CD4-positive, alpha-beta T cell (primary cell): ENCODE measurements at regions not wholly inside any gene's neighbourhood (a gene's known extent, or its start where the extent isn't known, plus 50 kb on each side); places are given as distances from the start of the nearest gene placed in this dataset.

Experiments used
- ATAC-seq: fragments of 200-7000 bp; cut with Tn5 transposase; one replicate; pipeline ENCODE4 v1.10.0; 2022; ENCODE audit warnings: mild to moderate bottlenecking; ENCODE audit not compliant: poor library complexity
- CTCF ChIA-PET: fragments of 350-600 bp; sonication (Branson Sonifier 250); formaldehyde crosslinking; loops from one replicate; lab custom pipeline; 2021; ENCODE audit warnings: antibody characterized with exemption, inconsistent platforms; lab: Charles Lee
- POLR2A ChIA-PET: fragments of 350-600 bp; sonication (Branson Sonifier 250); formaldehyde crosslinking; loops from one replicate; lab custom pipeline; 2021; ENCODE audit warnings: antibody characterized with exemption, inconsistent platforms; lab: Charles Lee
- DNase-seq, 14 experiments: peaks; one replicate each; pipeline ENCODE4 v3.0.0-alpha.2; 2013 to 2020; ENCODE audit warnings: mixed read lengths in 2 of 14
- H3K27ac ChIP-seq, 2 donors: one replicate each; pipeline versions ENCODE4 v1.5.1 to v1.7.0; 2013; ENCODE audit warnings: low read length in 2 of 2, low read depth in 1 of 2, mild to moderate bottlenecking in 1 of 2
- H3K27me3 ChIP-seq, 2 experiments: 1 replicate in 1 of 2; 2 replicates in 1 of 2; pipeline versions ENCODE4 v1.6.1 to v1.7.0; 2013; ENCODE audit warnings: low read length in 2 of 2, control low read depth in 1 of 2, mild to moderate bottlenecking in 1 of 2, moderate library complexity in 1 of 2; ENCODE audit not compliant: insufficient read depth in 2 of 2, control insufficient read depth in 1 of 2
- H3K36me3 ChIP-seq: one replicate; pipeline ENCODE4 v1.6.1; 2013; ENCODE audit warnings: low read length, control low read depth; ENCODE audit not compliant: insufficient read depth
- H3K4me1 ChIP-seq: one replicate; pipeline ENCODE4 v1.6.1; 2013; ENCODE audit warnings: low read length, control low read depth; ENCODE audit not compliant: insufficient read depth
- H3K4me3 ChIP-seq: one replicate; pipeline ENCODE4 v1.5.1; 2013; ENCODE audit warnings: mild to moderate bottlenecking, low read length, moderate library complexity
- H3K9me3 ChIP-seq, 2 experiments: 1 replicate in 1 of 2; 2 replicates in 1 of 2; pipeline versions ENCODE4 v1.6.1 to v1.7.0; 2013; ENCODE audit warnings: low read length in 2 of 2, mild to moderate bottlenecking in 2 of 2, control low read depth in 1 of 2, moderate library complexity in 1 of 2; ENCODE audit not compliant: control insufficient read depth in 1 of 2, insufficient read depth in 1 of 2
- H3K27ac Mint-ChIP-seq: one replicate; pipeline ENCODE4 v1.8.0; 2020; ENCODE audit warnings: mixed read lengths
- H3K27me3 Mint-ChIP-seq: one replicate; pipeline ENCODE4 v1.8.0; 2021; ENCODE audit warnings: mixed read lengths
- H3K36me3 Mint-ChIP-seq: one replicate; pipeline ENCODE4 v1.8.0; 2021; ENCODE audit warnings: low read depth, mixed read lengths
- H3K4me1 Mint-ChIP-seq: one replicate; pipeline ENCODE4 v1.8.0; 2021; ENCODE audit warnings: low read depth, mixed read lengths
- H3K4me3 Mint-ChIP-seq: one replicate; pipeline ENCODE4 v1.8.0; 2020; ENCODE audit warnings: mild to moderate bottlenecking, mixed read lengths
- H3K9me3 Mint-ChIP-seq: one replicate; pipeline ENCODE4 v1.8.0; 2020; ENCODE audit warnings: mixed read lengths
- intact Hi-C, 2 experiments: fragments of 100-400 bp; cut with DNase I in 1 of 2; cut with micrococcal nuclease in 1 of 2; formaldehyde crosslinking; loops; one replicate each; pipeline versions ENCODE4 v1.15.1 to v1.9.0; 2023 to 2025; cut with DNase I, micrococcal nuclease
- TF ChIP-seq, protein P1 (sequence below): fragments of 200-600 bp; IDR thresholded peaks from one replicate; pipeline ENCODE4 v1.8.0; 2022; ENCODE audit warnings: antibody characterized with exemption, mild to moderate bottlenecking

DNA sequence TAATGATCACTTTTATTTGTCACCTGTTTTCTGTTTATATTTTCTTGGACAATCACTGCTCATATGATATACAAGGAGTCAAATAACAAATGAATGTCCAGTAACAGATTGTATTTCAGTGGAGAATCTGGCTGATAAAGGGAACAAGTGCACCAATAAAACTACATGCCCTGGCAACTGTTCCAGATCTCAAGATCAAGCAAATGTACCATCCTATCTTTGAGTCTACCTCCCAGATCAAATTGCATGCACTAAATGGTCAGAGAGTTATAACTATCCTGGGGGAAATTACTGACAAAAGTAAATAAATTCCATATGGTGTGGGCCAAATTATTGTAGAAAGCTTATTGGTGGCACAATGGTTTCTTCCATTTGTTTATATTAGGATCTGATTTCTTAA is 452.8 kb downstream of the MBD2 start:
- DNase-seq (no peak), ATAC-seq (no peak)
- Histone ChIP-seq H3K4me1 (no peaks in the 10 kb centered on the region), H3K36me3 (no peaks in the 10 kb centered on the region), H3K4me3 (no peak overlapping the region), H3K9me3 (peaks cover 3 to 5% of the 10 kb centered on the region in 2 experiments), H3K27ac (no peak overlapping the region), H3K27me3 (no peaks in the 10 kb centered on the region)
- Mint-ChIP-seq H3K27me3 (no peaks in the 10 kb centered on the region), H3K27ac (no peak overlapping the region), H3K9me3 (peaks cover 19% of the 10 kb centered on the region), H3K36me3 (no peaks in the 10 kb centered on the region), H3K4me3 (no peak overlapping the region), H3K4me1 (no peaks in the 10 kb centered on the region)
- intact Hi-C loops = no loop called here
- ChIA-PET CTCF (no interaction called here), POLR2A (no interaction called here)
- TF ChIP-seq, protein P1, sequence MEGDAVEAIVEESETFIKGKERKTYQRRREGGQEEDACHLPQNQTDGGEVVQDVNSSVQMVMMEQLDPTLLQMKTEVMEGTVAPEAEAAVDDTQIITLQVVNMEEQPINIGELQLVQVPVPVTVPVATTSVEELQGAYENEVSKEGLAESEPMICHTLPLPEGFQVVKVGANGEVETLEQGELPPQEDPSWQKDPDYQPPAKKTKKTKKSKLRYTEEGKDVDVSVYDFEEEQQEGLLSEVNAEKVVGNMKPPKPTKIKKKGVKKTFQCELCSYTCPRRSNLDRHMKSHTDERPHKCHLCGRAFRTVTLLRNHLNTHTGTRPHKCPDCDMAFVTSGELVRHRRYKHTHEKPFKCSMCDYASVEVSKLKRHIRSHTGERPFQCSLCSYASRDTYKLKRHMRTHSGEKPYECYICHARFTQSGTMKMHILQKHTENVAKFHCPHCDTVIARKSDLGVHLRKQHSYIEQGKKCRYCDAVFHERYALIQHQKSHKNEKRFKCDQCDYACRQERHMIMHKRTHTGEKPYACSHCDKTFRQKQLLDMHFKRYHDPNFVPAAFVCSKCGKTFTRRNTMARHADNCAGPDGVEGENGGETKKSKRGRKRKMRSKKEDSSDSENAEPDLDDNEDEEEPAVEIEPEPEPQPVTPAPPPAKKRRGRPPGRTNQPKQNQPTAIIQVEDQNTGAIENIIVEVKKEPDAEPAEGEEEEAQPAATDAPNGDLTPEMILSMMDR = no peak

DNA sequence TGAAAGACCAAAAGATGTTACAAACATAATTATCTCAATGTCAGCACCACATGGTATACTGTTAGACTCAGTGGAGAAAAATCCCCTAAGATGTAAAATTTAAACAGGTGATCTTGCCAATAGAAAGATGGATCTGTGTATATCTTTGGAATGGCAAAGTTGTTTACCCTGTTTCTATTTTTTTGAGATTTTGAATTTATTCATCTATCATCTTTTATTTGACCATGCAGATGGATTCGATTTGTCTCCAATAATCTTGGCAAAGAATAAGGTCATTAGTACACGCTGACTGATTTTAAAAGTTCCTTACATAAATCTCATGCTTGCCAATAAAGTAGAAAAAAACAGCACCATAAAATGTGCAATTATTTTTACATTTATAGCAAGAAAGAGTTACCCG is 459.3 kb downstream of the MBD2 start:
- H3K36me3 ChIP-seq = no peaks in the 10 kb centered on the region
- peaks cover 4 to 5% of the 10 kb centered on the region in 2 experiments for H3K9me3 ChIP-seq
- ATAC-seq (no peak), DNase-seq (no peak)
- Mint-ChIP-seq H3K27me3 (no peaks in the 10 kb centered on the region), H3K9me3 (peaks cover 23% of the 10 kb centered on the region), H3K27ac (no peak overlapping the region), H3K4me1 (no peaks in the 10 kb centered on the region), H3K4me3 (no peak overlapping the region), H3K36me3 (no peaks in the 10 kb centered on the region)
- no peak overlapping the region for H3K4me3 ChIP-seq
- POLR2A ChIA-PET = no interaction called here
- H3K27me3 ChIP-seq = no peaks in the 10 kb centered on the region
- intact Hi-C loops = no loop called here
- TF ChIP-seq, protein P1 = no peak
- H3K4me1 ChIP-seq = no peaks in the 10 kb centered on the region
- H3K27ac ChIP-seq = no peak overlapping the region
- CTCF ChIA-PET = no interaction called here

DNA sequence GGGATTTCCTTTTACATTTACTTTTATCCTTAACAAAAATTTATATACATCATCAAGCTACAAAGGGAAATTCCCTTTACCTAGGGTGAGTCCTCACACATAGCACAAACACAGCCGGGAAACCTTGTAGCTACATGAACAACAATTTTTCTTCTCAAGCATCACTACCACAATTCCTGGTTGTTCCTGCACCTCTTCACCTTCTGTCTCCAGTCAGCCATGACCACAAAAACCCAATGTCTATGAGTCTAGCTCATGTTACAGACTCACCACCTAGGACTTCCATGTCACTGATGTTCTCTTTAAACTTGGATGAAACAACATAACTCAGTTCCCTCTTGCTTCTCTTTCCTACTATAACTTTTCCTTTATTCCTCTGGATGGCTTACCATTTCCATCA is 460.4 kb downstream of the MBD2 start:
- ChIA-PET CTCF (no interaction called here), POLR2A (no interaction called here)
- DNase-seq (no peak), ATAC-seq (no peak)
- H3K4me3 Mint-ChIP-seq = no peak overlapping the region
- no peaks in the 10 kb centered on the region for H3K27me3 ChIP-seq
- H3K9me3 Mint-ChIP-seq = peaks cover 23% of the 10 kb centered on the region
- intact Hi-C loops = no loop called here
- no peaks in the 10 kb centered on the region for H3K36me3 Mint-ChIP-seq
- H3K4me1 ChIP-seq = no peaks in the 10 kb centered on the region
- H3K27ac ChIP-seq = no peak overlapping the region
- TF ChIP-seq, protein P1 = no peak
- no peaks in the 10 kb centered on the region for H3K4me1 Mint-ChIP-seq
- H3K27ac Mint-ChIP-seq = no peak overlapping the region
- peaks cover 4 to 5% of the 10 kb centered on the region in 2 experiments for H3K9me3 ChIP-seq
- no peaks in the 10 kb centered on the region for H3K36me3 ChIP-seq
- no peaks in the 10 kb centered on the region for H3K27me3 Mint-ChIP-seq
- no peak overlapping the region for H3K4me3 ChIP-seq
